OCI-LY1 (cell line): ENCODE measurements at regions not wholly inside any gene's neighbourhood (a gene's known extent, or its start where the extent isn't known, plus 50 kb on each side); places are given as distances from the start of the nearest gene placed in this dataset.
"Not testable (repeated sequence)": the region's sequence is repeated elsewhere in the genome, so short reads cannot be mapped to it uniquely, and the experiment has no call there.

ENCODE experiments used
- EZH2 ChIP-seq: fragments of 200-600 bp; sonication (generic), shearing (Covaris generic); IDR thresholded peaks from 2 replicates; pipeline ENCODE4 v1.8.0; 2017; ENCODE audit warnings: borderline replicate concordance, mixed run types, mild to moderate bottlenecking, antibody characterized with exemption, low read length, moderate library complexity, mixed read lengths
- TF ChIP-seq, protein P1 (sequence below): fragments of 200-600 bp; sonication (generic), shearing (Covaris generic); IDR thresholded peaks from 2 replicates; pipeline ENCODE4 v1.5.1; 2017; ENCODE audit warnings: mild to moderate bottlenecking, antibody characterized with exemption, low read length, moderate library complexity, mixed read lengths

DNA sequence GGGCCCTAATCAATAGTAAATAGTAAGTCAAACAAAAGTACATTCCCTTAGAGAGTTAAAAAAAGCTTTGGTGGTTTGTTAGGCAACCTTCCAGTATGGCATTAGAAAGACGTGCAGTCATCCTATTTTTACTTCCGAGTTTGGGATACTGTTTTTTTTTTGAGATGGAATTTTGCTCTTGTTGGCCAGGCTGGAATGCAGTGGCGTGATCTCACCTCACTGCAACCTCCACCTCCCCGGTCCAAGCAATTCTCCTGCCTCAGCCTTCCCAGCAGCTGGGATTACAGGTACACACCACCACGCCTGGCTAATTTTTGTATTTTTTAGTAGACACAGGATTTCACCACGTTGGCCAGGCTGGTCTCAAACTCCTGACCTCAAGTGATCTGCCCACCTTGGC, 54.0 kb upstream of the TP53BP2 start:
- TF ChIP-seq, protein P1, sequence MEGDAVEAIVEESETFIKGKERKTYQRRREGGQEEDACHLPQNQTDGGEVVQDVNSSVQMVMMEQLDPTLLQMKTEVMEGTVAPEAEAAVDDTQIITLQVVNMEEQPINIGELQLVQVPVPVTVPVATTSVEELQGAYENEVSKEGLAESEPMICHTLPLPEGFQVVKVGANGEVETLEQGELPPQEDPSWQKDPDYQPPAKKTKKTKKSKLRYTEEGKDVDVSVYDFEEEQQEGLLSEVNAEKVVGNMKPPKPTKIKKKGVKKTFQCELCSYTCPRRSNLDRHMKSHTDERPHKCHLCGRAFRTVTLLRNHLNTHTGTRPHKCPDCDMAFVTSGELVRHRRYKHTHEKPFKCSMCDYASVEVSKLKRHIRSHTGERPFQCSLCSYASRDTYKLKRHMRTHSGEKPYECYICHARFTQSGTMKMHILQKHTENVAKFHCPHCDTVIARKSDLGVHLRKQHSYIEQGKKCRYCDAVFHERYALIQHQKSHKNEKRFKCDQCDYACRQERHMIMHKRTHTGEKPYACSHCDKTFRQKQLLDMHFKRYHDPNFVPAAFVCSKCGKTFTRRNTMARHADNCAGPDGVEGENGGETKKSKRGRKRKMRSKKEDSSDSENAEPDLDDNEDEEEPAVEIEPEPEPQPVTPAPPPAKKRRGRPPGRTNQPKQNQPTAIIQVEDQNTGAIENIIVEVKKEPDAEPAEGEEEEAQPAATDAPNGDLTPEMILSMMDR = not testable (repeated sequence)
- TF ChIP-seq EZH2 = not testable (repeated sequence)
